Keratinocyte (primary cell): ENCODE measurements at regions not wholly inside any gene's neighbourhood (a gene's known extent, or its start where the extent isn't known, plus 50 kb on each side); places are given as distances from the start of the nearest gene placed in this dataset.

Source experiments
- DNase-seq: peaks from one replicate; pipeline ENCODE4 v3.0.0-alpha.2; 2011; ENCODE audit warnings: low read depth, missing footprints, low spot score
- FAIRE-seq: peaks from 2 replicates; lab custom pipeline; 2011; peaks lifted over from hg19 to GRCh38; lab: Jason Lieb, UNC
- H2AFZ ChIP-seq: 2 replicates; pipeline ENCODE4 v1.6.0; 2012; ENCODE audit warnings: low read length, control low read depth, inconsistent platforms; ENCODE audit not compliant: control insufficient read depth
- H3K27ac ChIP-seq: 2 replicates; pipeline ENCODE4 v1.5.1; 2011; ENCODE audit warnings: low read length; ENCODE audit not compliant: control insufficient read depth, insufficient read depth
- H3K27me3 ChIP-seq: 3 replicates; pipeline ENCODE4 v1.6.0; 2011; ENCODE audit warnings: low read length; ENCODE audit not compliant: control insufficient read depth, insufficient read depth; ENCODE audit errors: extremely low read depth
- H3K36me3 ChIP-seq, 2 experiments: 2 replicates in 1 of 2; 3 replicates in 1 of 2; pipeline ENCODE4 v1.5.1; 2011; ENCODE audit warnings: low read length in 2 of 2, mild to moderate bottlenecking in 1 of 2; ENCODE audit not compliant: control insufficient read depth in 2 of 2, insufficient read depth in 2 of 2; ENCODE audit errors: extremely low read depth in 1 of 2
- H3K4me1 ChIP-seq: 3 replicates; pipeline ENCODE4 v1.5.1; 2011; ENCODE audit warnings: low read length; ENCODE audit not compliant: control insufficient read depth, insufficient read depth; ENCODE audit errors: extremely low read depth
- H3K4me2 ChIP-seq: 3 replicates; pipeline ENCODE4 v1.6.0; 2011; ENCODE audit warnings: low read depth, low read length; ENCODE audit not compliant: control insufficient read depth, insufficient read depth; ENCODE audit errors: extremely low read depth
- H3K4me3 ChIP-seq, 3 experiments: fragments of 200-600 bp in 1 of 3; sonication (generic) in 1 of 3; 2 replicates in 2 of 3; 3 replicates in 1 of 3; pipeline ENCODE4 v1.5.1; 2011 to 2016; ENCODE audit warnings: low read length in 3 of 3, mild to moderate bottlenecking in 3 of 3, control low read depth in 2 of 3, inconsistent platforms in 1 of 3, low read depth in 1 of 3, mixed read lengths in 1 of 3, mixed run types in 1 of 3, moderate library complexity in 1 of 3; ENCODE audit not compliant: control insufficient read depth in 2 of 3, insufficient read depth in 2 of 3; ENCODE audit errors: extremely low read depth in 1 of 3
- H3K79me2 ChIP-seq: 2 replicates; pipeline ENCODE4 v1.6.0; 2012; ENCODE audit warnings: low read length; ENCODE audit not compliant: control insufficient read depth, insufficient read depth
- H3K9ac ChIP-seq: 3 replicates; pipeline ENCODE4 v1.6.0; 2011; ENCODE audit warnings: low read length; ENCODE audit not compliant: control insufficient read depth, insufficient read depth; ENCODE audit errors: extremely low read depth
- H3K9me1 ChIP-seq: 3 replicates; pipeline ENCODE4 v1.6.0; 2011; ENCODE audit warnings: low read length; ENCODE audit not compliant: control insufficient read depth, insufficient read depth; ENCODE audit errors: extremely low read depth
- H3K9me3 ChIP-seq: 2 replicates; pipeline ENCODE4 v1.5.1; 2012; ENCODE audit warnings: low read depth, low read length; ENCODE audit not compliant: control insufficient read depth
- H4K20me1 ChIP-seq: 3 replicates; pipeline ENCODE4 v1.6.0; 2011; ENCODE audit warnings: low read length; ENCODE audit not compliant: control insufficient read depth, insufficient read depth; ENCODE audit errors: extremely low read depth
- EZH2 ChIP-seq: IDR thresholded peaks from one replicate; pipeline ENCODE4 v1.6.1; 2012; ENCODE audit warnings: inconsistent platforms, mild to moderate bottlenecking, low read length, moderate library complexity
- dilution Hi-C: fragments of 300-500 bp; cut with MboI; formaldehyde crosslinking; loops from one replicate; pipeline ENCODE4 v1.7.0; 2020; ENCODE audit warnings: low sequenced_read_pairs; ENCODE audit not compliant: extremely low pct_ligation_motif_present
- TF ChIP-seq, protein P1 (sequence below), 3 experiments: IDR thresholded peaks in 1 of 3; conservative IDR thresholded peaks in 1 of 3; optimal IDR thresholded peaks in 1 of 3; 2 replicates in 2 of 3; 3 replicates in 1 of 3; pipeline versions ENCODE3 to v1.5.1; 2011; ENCODE audit warnings: low read length in 3 of 3, mild to moderate bottlenecking in 3 of 3, moderate library complexity in 2 of 3, control low read depth in 1 of 3, inconsistent platforms in 1 of 3; ENCODE audit not compliant: insufficient read depth in 2 of 3; ENCODE audit errors: extremely low read depth in 1 of 3

DNA sequence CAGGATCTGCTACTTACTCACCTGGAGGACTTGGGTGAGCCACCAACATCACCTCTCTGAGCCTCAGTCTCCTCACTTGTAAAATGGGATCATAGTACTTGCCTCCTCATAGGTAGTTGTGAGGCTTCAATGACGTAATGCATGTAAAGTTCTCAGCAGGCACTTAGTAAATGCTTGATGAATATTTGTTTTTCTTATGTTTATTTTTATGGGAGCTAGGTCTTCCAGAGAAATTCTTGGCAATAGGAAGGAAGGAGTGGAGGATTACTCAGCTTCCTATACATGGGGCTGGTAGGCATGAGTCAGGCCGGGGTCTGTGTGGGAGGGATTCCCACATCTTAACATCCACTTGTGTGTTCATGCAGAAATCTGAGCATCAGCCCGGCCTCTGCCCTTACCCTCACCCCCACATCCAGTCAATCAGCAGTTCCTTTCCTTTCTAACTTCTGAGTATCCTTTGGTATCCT lies 95.4 kb upstream of the USP24 start:
- peak overlapping the region; percentile 22 for H3K4me2 ChIP-seq
- no peak overlapping the region for H2AFZ ChIP-seq
- FAIRE-seq, result peak; percentile 95
- peaks cover 12% of the 10 kb centered on the region for H3K4me1 ChIP-seq
- no peak overlapping the region for H3K4me3 ChIP-seq
- H3K9ac ChIP-seq, result no peak overlapping the region
- H3K79me2 ChIP-seq, result no peaks in the 10 kb centered on the region
- no peaks in the 10 kb centered on the region for H3K9me3 ChIP-seq
- TF ChIP-seq EZH2, result no peak
- TF ChIP-seq, protein P1, sequence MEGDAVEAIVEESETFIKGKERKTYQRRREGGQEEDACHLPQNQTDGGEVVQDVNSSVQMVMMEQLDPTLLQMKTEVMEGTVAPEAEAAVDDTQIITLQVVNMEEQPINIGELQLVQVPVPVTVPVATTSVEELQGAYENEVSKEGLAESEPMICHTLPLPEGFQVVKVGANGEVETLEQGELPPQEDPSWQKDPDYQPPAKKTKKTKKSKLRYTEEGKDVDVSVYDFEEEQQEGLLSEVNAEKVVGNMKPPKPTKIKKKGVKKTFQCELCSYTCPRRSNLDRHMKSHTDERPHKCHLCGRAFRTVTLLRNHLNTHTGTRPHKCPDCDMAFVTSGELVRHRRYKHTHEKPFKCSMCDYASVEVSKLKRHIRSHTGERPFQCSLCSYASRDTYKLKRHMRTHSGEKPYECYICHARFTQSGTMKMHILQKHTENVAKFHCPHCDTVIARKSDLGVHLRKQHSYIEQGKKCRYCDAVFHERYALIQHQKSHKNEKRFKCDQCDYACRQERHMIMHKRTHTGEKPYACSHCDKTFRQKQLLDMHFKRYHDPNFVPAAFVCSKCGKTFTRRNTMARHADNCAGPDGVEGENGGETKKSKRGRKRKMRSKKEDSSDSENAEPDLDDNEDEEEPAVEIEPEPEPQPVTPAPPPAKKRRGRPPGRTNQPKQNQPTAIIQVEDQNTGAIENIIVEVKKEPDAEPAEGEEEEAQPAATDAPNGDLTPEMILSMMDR (optimal IDR thresholded peaks at IDR 0.05 in 1 of 3, IDR thresholded peaks at IDR 0.05 in 1 of 3, conservative IDR thresholded peaks at IDR 0.05 in 1 of 3; ENCODE audit: extremely low read depth in 1 of 3, insufficient read depth in 2 of 3, low read length in 3 of 3), result no peak
- no peaks in the 10 kb centered on the region for H3K36me3 ChIP-seq
- dilution Hi-C loops, result no loop called here
- peak overlapping the region; percentile 2 for H3K27ac ChIP-seq
- no peaks in the 10 kb centered on the region for H4K20me1 ChIP-seq
- no peaks in the 10 kb centered on the region for H3K9me1 ChIP-seq
- peak; percentile 45 for DNase-seq
- H3K27me3 ChIP-seq, result no peaks in the 10 kb centered on the region

DNA sequence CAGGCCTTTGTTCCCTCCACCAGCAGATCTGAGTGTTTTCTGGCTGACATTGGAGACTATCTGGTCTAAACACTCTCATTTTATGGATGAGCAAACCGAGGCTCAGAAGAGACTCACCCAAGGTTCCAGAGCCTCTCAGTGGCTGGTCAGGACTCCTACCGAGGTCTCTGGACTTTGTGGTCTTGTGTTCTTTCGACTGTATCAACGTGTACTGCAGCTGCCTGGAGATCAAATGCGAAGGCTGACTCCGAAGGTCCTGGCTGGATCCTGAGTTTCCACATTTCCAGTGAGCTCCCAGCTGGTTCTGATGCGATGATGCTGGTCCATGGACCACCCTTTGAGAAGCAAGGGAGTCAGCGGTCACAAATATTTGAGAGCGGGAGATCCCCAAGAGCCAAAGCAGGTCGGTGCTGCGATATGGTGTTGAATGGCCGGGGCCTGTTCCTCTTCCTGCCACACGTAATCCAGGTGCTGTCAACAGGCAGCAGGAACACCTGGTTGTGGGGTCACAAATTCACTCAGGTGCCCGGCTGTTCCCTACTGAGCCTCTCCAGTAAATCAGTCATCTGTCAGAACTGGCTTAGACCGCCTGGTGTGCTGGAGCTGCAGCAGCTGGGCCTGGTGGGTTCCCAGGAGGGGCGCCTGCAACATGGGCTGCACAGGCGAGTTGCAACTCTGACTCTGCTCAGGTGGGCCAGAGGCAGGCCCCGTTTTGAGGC lies 94.8 kb upstream of the USP24 start:
- no peak overlapping the region for H3K27ac ChIP-seq
- H3K4me2 ChIP-seq, result no peak overlapping the region
- no peak overlapping the region for H2AFZ ChIP-seq
- H3K27me3 ChIP-seq, result no peaks in the 10 kb centered on the region
- H3K9ac ChIP-seq, result no peak overlapping the region
- FAIRE-seq (no peak), DNase-seq (no peak)
- H3K4me1 ChIP-seq, result peaks cover 12% of the 10 kb centered on the region
- H3K9me1 ChIP-seq, result no peaks in the 10 kb centered on the region
- dilution Hi-C loops, result no loop called here
- H3K36me3 ChIP-seq, result no peaks in the 10 kb centered on the region
- no peaks in the 10 kb centered on the region for H4K20me1 ChIP-seq
- no peaks in the 10 kb centered on the region for H3K9me3 ChIP-seq
- H3K79me2 ChIP-seq, result no peaks in the 10 kb centered on the region
- no peak overlapping the region for H3K4me3 ChIP-seq
- no peak for TF ChIP-seq EZH2
- TF ChIP-seq, protein P1 (optimal IDR thresholded peaks at IDR 0.05 in 1 of 3, IDR thresholded peaks at IDR 0.05 in 1 of 3, conservative IDR thresholded peaks at IDR 0.05 in 1 of 3; ENCODE audit: extremely low read depth in 1 of 3, insufficient read depth in 2 of 3, low read length in 3 of 3), result no peak
